C4-2B (cell line): ENCODE measurements at regions not wholly inside any gene's neighbourhood (a gene's known extent, or its start where the extent isn't known, plus 50 kb on each side); places are given as distances from the start of the nearest gene placed in this dataset.

Experiments
- CTCF ChIP-seq: fragments of 450-650 bp; conservative IDR thresholded peaks from 2 replicates; pipeline ENCODE4 v1.5.1; 2017; ENCODE audit warnings: mild to moderate bottlenecking
- ZFX ChIP-seq: fragments of 450-650 bp; IDR thresholded peaks from 2 replicates; pipeline ENCODE4 v1.6.1; 2017

DNA sequence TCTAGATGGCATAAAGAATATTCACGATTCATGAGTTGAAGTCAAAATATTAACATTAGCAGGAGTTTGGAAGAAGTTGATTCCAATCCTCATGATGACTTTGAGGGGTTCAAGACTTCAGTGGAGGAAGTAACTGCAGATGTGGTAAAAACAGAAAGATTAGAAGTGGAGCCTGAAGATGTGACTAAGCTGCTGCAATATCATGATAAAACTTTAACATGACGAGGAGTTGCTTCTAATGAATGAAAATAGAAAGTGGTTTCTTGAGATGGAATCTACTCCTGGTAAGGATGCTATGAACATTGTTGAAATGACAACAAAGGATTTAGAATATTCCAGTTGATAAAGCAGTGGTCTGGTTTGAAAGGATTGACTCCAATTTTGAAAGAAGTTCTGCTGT lies 70.1 kb upstream of the TMLHE start:
- TF ChIP-seq CTCF (no peak), ZFX (no peak)
